ENCODE measurements at regions not wholly inside any gene's neighbourhood (a gene's known extent, or its start where the extent isn't known, plus 50 kb on each side); places are given as distances from the start of the nearest gene placed in this dataset.
A peak's percentile ranks its signal among the peaks of the same experiment; 100 is the strongest.

DNA sequence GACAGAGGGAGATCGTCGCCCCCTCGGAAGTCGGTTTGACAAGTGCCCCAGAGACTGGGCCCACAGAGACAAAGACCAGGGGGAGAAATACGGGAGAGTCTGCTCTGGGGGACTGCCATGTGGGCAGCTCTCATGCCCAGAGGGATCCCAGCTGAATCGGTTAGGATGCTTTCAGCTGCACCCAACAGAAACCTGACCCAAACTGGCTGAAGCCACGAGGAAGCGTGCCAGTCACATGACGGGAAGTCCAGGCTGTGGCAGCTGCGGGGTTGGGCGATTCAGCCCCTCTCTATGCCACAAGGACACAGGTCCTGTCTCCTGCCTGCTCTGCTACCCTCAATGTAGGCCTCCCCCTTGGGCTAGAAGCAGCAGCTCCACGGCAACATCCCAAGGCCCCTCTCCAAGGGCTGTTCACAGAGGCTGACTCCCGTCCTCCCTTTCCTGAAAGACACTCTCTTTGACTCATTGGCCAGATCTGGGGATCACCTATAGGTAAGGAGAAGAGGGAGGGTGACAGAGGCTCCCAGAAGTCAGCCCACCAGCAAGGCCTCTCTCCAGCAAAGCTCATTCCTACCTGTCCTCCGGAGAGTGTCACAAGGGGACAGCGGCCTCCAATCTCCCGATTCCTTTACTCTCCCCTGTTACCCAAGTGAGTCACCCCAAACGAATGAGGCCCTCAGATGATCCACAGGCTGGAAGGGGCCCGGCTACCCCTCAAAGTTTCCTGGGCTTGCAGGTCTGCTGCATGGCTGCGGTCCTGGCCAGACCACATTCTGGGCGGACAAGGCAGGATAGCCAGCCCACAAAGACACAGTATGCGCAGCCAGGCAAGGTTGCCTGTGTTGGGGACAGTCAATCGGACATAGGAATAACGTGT is 75.8 kb downstream of the RBFOX3 start:
- ATAC-seq: no peak; a peak in 1 of 6 replicates
- CTCF ChIA-PET: interaction anchor here (1.0 to 1.5 kb wide), 2 partner anchors 30 to 143 kb away, joined by 3 to 4 read pairs; no protein-coding TSS in a partner anchor

GRCh38 chr17:79534111-79534510 is 76.7 kb downstream of the RBFOX3 start:
- H3K4me1 ChIP-seq: peaks cover 13% of the 10 kb centered on the region
- no peaks in the 10 kb centered on the region for H3K9me3 ChIP-seq
- CTCF ChIA-PET: interaction anchor here (1.2 to 1.5 kb wide), 2 partner anchors 29 to 79 kb away, joined by 3 to 4 read pairs; no protein-coding TSS in a partner anchor
- H3K4me2 ChIP-seq: no peak overlapping the region
- FAIRE-seq (no peak), ATAC-seq (no peak), DNase-seq (ENCODE audit: low read depth in 1 of 2, low spot score in 1 of 2) (no peak)
- WGBS (ENCODE audit: missing lambda C conversion rate): 75% methylated on average over 11 of the region's 11 CpGs
- H3K27ac ChIP-seq: no peak overlapping the region
- no peak for TF ChIP-seq RFX5 (IDR thresholded peaks at IDR 0.05)
- TF ChIP-seq RCOR1 (IDR thresholded peaks at IDR 0.05; ENCODE audit: low read depth, low read length): no peak
- no peak for TF ChIP-seq BCL3 (IDR thresholded peaks at IDR 0.05)
- TF ChIP-seq HES2 (IDR thresholded peaks at IDR 0.05): no peak
- TF ChIP-seq CHD2 (IDR thresholded peaks at IDR 0.05; ENCODE audit: low read length, partially characterized antibody): no peak
- TF ChIP-seq RAD21 (conservative IDR thresholded peaks at IDR 0.05 in 1 of 2, IDR thresholded peaks at IDR 0.05 in 1 of 2): no peak
- TF ChIP-seq HEYL (CRISPR knock-in tag; IDR thresholded peaks at IDR 0.05): no peak
- TF ChIP-seq, protein P1, sequence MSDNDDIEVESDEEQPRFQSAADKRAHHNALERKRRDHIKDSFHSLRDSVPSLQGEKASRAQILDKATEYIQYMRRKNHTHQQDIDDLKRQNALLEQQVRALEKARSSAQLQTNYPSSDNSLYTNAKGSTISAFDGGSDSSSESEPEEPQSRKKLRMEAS (IDR thresholded peaks at IDR 0.05): no peak
- TF ChIP-seq, protein P2, sequence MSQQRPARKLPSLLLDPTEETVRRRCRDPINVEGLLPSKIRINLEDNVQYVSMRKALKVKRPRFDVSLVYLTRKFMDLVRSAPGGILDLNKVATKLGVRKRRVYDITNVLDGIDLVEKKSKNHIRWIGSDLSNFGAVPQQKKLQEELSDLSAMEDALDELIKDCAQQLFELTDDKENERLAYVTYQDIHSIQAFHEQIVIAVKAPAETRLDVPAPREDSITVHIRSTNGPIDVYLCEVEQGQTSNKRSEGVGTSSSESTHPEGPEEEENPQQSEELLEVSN (IDR thresholded peaks at IDR 0.05; ENCODE audit: borderline replicate concordance, low read depth): no peak
- TF ChIP-seq ZC3H11A (IDR thresholded peaks at IDR 0.05): no peak
- TF ChIP-seq GATA3 (IDR thresholded peaks at IDR 0.05; ENCODE audit: borderline replicate concordance): no peak
- TF ChIP-seq ZSCAN20 (CRISPR knock-in tag; IDR thresholded peaks at IDR 0.05): no peak
- TF ChIP-seq, protein P3, sequence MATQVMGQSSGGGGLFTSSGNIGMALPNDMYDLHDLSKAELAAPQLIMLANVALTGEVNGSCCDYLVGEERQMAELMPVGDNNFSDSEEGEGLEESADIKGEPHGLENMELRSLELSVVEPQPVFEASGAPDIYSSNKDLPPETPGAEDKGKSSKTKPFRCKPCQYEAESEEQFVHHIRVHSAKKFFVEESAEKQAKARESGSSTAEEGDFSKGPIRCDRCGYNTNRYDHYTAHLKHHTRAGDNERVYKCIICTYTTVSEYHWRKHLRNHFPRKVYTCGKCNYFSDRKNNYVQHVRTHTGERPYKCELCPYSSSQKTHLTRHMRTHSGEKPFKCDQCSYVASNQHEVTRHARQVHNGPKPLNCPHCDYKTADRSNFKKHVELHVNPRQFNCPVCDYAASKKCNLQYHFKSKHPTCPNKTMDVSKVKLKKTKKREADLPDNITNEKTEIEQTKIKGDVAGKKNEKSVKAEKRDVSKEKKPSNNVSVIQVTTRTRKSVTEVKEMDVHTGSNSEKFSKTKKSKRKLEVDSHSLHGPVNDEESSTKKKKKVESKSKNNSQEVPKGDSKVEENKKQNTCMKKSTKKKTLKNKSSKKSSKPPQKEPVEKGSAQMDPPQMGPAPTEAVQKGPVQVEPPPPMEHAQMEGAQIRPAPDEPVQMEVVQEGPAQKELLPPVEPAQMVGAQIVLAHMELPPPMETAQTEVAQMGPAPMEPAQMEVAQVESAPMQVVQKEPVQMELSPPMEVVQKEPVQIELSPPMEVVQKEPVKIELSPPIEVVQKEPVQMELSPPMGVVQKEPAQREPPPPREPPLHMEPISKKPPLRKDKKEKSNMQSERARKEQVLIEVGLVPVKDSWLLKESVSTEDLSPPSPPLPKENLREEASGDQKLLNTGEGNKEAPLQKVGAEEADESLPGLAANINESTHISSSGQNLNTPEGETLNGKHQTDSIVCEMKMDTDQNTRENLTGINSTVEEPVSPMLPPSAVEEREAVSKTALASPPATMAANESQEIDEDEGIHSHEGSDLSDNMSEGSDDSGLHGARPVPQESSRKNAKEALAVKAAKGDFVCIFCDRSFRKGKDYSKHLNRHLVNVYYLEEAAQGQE (IDR thresholded peaks at IDR 0.05): no peak
- TF ChIP-seq ZFP36 (IDR thresholded peaks at IDR 0.05; ENCODE audit: borderline replicate concordance, partially characterized antibody): no peak
- no peak for TF ChIP-seq PBX3 (IDR thresholded peaks at IDR 0.05)
- no peak for TF ChIP-seq RNF2 (IDR thresholded peaks at IDR 0.05; ENCODE audit: borderline replicate concordance, low read depth)
- no peak for TF ChIP-seq ESRRA (IDR thresholded peaks at IDR 0.05; ENCODE audit: borderline replicate concordance, low read length)
- H3K4me3 ChIP-seq: no peak overlapping the region
- POLR2A ChIA-PET: no interaction called here

More for the DNA sequence above, 75.8 kb downstream of the RBFOX3 start:
- FAIRE-seq (no peak), DNase-seq (ENCODE audit: low read depth in 1 of 2, low spot score in 1 of 2) (no peak)
- H3K4me3 ChIP-seq: no peak overlapping the region
- WGBS (ENCODE audit: missing lambda C conversion rate): 84% methylated on average over 23 of the region's 23 CpGs
- peak overlapping the region in 1 of 2 experiments; percentile 9; a peak in 1 of 6 replicates for H3K27ac ChIP-seq
- TF ChIP-seq, protein P4, sequence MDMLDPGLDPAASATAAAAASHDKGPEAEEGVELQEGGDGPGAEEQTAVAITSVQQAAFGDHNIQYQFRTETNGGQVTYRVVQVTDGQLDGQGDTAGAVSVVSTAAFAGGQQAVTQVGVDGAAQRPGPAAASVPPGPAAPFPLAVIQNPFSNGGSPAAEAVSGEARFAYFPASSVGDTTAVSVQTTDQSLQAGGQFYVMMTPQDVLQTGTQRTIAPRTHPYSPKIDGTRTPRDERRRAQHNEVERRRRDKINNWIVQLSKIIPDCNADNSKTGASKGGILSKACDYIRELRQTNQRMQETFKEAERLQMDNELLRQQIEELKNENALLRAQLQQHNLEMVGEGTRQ (IDR thresholded peaks at IDR 0.05): no peak
- TF ChIP-seq, protein P5, sequence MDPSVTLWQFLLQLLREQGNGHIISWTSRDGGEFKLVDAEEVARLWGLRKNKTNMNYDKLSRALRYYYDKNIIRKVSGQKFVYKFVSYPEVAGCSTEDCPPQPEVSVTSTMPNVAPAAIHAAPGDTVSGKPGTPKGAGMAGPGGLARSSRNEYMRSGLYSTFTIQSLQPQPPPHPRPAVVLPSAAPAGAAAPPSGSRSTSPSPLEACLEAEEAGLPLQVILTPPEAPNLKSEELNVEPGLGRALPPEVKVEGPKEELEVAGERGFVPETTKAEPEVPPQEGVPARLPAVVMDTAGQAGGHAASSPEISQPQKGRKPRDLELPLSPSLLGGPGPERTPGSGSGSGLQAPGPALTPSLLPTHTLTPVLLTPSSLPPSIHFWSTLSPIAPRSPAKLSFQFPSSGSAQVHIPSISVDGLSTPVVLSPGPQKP (IDR thresholded peaks at IDR 0.05; ENCODE audit: low read depth, low read length): no peak
- no peak for TF ChIP-seq POLR2AphosphoS2 (conservative IDR thresholded peaks at IDR 0.05; ENCODE audit: low read length)
- no peak for TF ChIP-seq CEBPB (IDR thresholded peaks at IDR 0.05)
- no peaks in the 10 kb centered on the region for H3K9me3 ChIP-seq
- no peak overlapping the region for H3K4me2 ChIP-seq
- peaks cover 13% of the 10 kb centered on the region for H3K4me1 ChIP-seq
- POLR2A ChIA-PET: no interaction called here

All from A549 (cell line).